NT2/D1 (cell line): ENCODE measurements at regions not wholly inside any gene's neighbourhood (a gene's known extent, or its start where the extent isn't known, plus 50 kb on each side); places are given as distances from the start of the nearest gene placed in this dataset.

Experiments used
- DNase-seq: peaks from one replicate; pipeline ENCODE4 v3.0.0-alpha.2; 2011; ENCODE audit warnings: low read depth, low spot score
- H3K27me3 ChIP-seq: 2 replicates; pipeline ENCODE4 v1.6.0; 2011; ENCODE audit warnings: mild to moderate bottlenecking; ENCODE audit not compliant: insufficient read length, insufficient read depth
- H3K36me3 ChIP-seq: 2 replicates; pipeline ENCODE4 v1.6.1; 2011; ENCODE audit warnings: mild to moderate bottlenecking, low read length, mixed read lengths; ENCODE audit not compliant: insufficient read depth, insufficient read length
- H3K4me1 ChIP-seq: 2 replicates; pipeline ENCODE4 v1.5.1; 2011; ENCODE audit not compliant: insufficient read depth, insufficient read length
- H3K4me3 ChIP-seq: 2 replicates; pipeline ENCODE4 v1.5.1; 2011; ENCODE audit warnings: low read depth; ENCODE audit not compliant: insufficient read length
- H3K9ac ChIP-seq: 2 replicates; pipeline ENCODE4 v1.6.0; 2011; ENCODE audit warnings: low read depth; ENCODE audit not compliant: insufficient read length
- H3K9me3 ChIP-seq: 2 replicates; pipeline ENCODE4 v1.5.1; 2011; ENCODE audit warnings: mild to moderate bottlenecking, low read length; ENCODE audit not compliant: insufficient read depth
- SUZ12 ChIP-seq: IDR thresholded peaks from 2 replicates; pipeline ENCODE4 v1.6.1; 2011; ENCODE audit not compliant: insufficient read length, insufficient read depth; ENCODE audit errors: extremely low read depth
- YY1 ChIP-seq: IDR thresholded peaks from 2 replicates; pipeline ENCODE4 v1.6.1; 2011; ENCODE audit not compliant: insufficient read length, insufficient read depth
- ZNF274 ChIP-seq: IDR thresholded peaks from 2 replicates; pipeline ENCODE4 v1.6.1; 2011; ENCODE audit warnings: mild to moderate bottlenecking, low read depth, low read length

DNA sequence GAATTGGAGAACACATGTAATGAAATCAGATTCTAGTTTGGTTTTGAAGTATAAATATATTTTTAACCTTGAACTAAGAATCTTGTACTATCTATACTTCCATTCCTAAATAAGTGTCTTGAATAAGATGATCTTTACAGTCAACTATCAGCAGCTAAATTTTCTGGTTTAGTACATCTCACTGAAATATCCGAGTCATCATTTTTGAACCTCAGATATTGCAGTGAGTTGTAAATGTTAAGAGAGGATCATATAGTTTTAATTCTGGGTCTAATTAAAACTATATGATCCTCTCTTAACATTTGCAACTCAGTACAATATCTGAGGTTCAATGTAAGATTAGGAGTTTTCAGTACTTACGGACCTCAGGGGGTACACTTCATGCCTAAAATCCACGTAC is 768.8 kb upstream of the ADAMTS5 start:
- no peaks in the 10 kb centered on the region for H3K36me3 ChIP-seq
- no peaks in the 10 kb centered on the region for H3K27me3 ChIP-seq
- no peaks in the 10 kb centered on the region for H3K4me1 ChIP-seq
- 0 out of 2 replicates have a peak, but pooled peaks cover 5% of the 10 kb centered on the region for H3K9me3 ChIP-seq
- H3K4me3 ChIP-seq = no peak overlapping the region
- no peak for DNase-seq
- H3K9ac ChIP-seq = no peak overlapping the region
- TF ChIP-seq SUZ12 (no peak), ZNF274 (no peak), YY1 (no peak)

GRCh38 chr21:27734146-27734545 is 767.3 kb upstream of the ADAMTS5 start:
- no peaks in the 10 kb centered on the region for H3K36me3 ChIP-seq
- DNase-seq = no peak
- H3K4me3 ChIP-seq = no peak overlapping the region
- TF ChIP-seq YY1 (no peak), SUZ12 (no peak), ZNF274 (no peak)
- no peak overlapping the region for H3K9ac ChIP-seq
- no peaks in the 10 kb centered on the region for H3K4me1 ChIP-seq
- 0 out of 2 replicates have a peak, but pooled peaks cover 5% of the 10 kb centered on the region for H3K9me3 ChIP-seq
- H3K27me3 ChIP-seq = no peaks in the 10 kb centered on the region

- TF ChIP-seq YY1 = no peak
- TF ChIP-seq SUZ12 = no peak
- no peak for TF ChIP-seq ZNF274
- Histone ChIP-seq H3K36me3 (no peaks in the 10 kb centered on the region), H3K4me1 (no peaks in the 10 kb centered on the region), H3K4me3 (no peak overlapping the region), H3K9ac (no peak overlapping the region), H3K27me3 (no peaks in the 10 kb centered on the region), H3K9me3 (no peaks in the 10 kb centered on the region)
- no peak for DNase-seq
Measured at GRCh38 chr21:27725916-27726315, 759.0 kb upstream of the ADAMTS5 start.

DNA sequence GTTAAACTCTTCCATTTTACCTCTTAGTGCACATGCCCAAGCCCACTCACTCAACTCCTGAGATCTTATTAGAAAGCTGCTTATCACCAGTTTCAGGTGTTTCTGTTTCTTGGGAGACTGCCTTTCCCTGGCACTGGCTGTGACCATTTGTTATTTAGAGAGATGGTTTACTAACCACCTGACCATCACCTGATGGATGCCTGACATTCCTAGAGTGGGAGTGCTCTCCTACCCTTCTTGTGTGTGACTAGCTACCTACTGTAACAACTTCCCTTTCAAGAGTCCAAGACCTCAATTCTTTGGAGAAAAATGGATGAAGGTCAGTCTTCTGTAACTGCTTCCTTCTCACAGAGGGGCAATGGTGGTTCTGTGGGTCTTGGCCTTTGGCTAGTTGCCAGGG is 755.2 kb upstream of the ADAMTS5 start:
- no peaks in the 10 kb centered on the region for H3K36me3 ChIP-seq
- H3K9ac ChIP-seq = no peak overlapping the region
- no peak overlapping the region for H3K4me3 ChIP-seq
- no peaks in the 10 kb centered on the region for H3K27me3 ChIP-seq
- no peaks in the 10 kb centered on the region for H3K9me3 ChIP-seq
- no peaks in the 10 kb centered on the region for H3K4me1 ChIP-seq
- DNase-seq = no peak
- TF ChIP-seq YY1 (no peak), SUZ12 (no peak), ZNF274 (no peak)

- no peak overlapping the region for H3K9ac ChIP-seq
- H3K4me1 ChIP-seq = no peaks in the 10 kb centered on the region
- no peaks in the 10 kb centered on the region for H3K36me3 ChIP-seq
- TF ChIP-seq ZNF274 = no peak
- TF ChIP-seq YY1 = no peak
- TF ChIP-seq SUZ12 = no peak
- no peaks in the 10 kb centered on the region for H3K27me3 ChIP-seq
- no peaks in the 10 kb centered on the region for H3K9me3 ChIP-seq
- no peak for DNase-seq
- no peak overlapping the region for H3K4me3 ChIP-seq
Measured at GRCh38 chr21:27721675-27722074, 754.8 kb upstream of the ADAMTS5 start.

DNA sequence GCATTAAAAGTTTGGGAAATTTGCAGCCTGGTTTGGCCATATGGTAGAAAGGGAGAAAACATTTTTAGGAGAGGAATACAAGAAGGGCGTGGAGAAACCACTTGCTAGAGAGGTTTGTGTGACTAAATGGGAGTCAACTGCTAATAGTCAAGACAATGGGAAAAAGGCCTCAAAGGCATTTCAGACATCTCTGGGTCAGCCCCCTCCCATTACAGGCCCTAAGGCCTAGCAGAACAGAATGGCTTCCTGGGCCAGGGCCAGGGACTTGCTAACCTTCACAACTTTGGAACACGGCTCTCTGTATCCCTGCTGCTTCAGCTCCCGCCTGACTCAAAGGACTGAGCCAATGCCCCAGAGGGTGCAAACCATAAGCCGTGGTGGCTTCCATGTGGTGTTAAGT is 752.3 kb upstream of the ADAMTS5 start:
- no peak for TF ChIP-seq YY1
- no peak for TF ChIP-seq ZNF274
- TF ChIP-seq SUZ12 = no peak
- H3K9me3 ChIP-seq = no peaks in the 10 kb centered on the region
- peak; percentile 32 for DNase-seq
- H3K9ac ChIP-seq = no peak overlapping the region
- H3K27me3 ChIP-seq = no peaks in the 10 kb centered on the region
- no peaks in the 10 kb centered on the region for H3K36me3 ChIP-seq
- H3K4me3 ChIP-seq = no peak overlapping the region
- H3K4me1 ChIP-seq = no peaks in the 10 kb centered on the region

- H3K4me3 ChIP-seq = no peak overlapping the region
Measured at GRCh38 chr21:27715131-27715530, 748.2 kb upstream of the ADAMTS5 start.

More at GRCh38 chr21:27715131-27715530, 748.2 kb upstream of the ADAMTS5 start:
- TF ChIP-seq SUZ12 (no peak), YY1 (no peak), ZNF274 (no peak)
- H3K36me3 ChIP-seq = no peaks in the 10 kb centered on the region
- H3K4me1 ChIP-seq = no peaks in the 10 kb centered on the region
- H3K27me3 ChIP-seq = no peaks in the 10 kb centered on the region
- DNase-seq = no peak
- H3K9me3 ChIP-seq = no peaks in the 10 kb centered on the region
- H3K9ac ChIP-seq = no peak overlapping the region
